DND-41 (cell line): ENCODE measurements at regions not wholly inside any gene's neighbourhood (a gene's known extent, or its start where the extent isn't known, plus 50 kb on each side); places are given as distances from the start of the nearest gene placed in this dataset.
"Not testable (repeated sequence)": the region's sequence is repeated elsewhere in the genome, so short reads cannot be mapped to it uniquely, and the experiment has no call there.

Experiments
- EZH2 ChIP-seq: IDR thresholded peaks from 3 replicates; pipeline ENCODE4 v1.6.1; 2012; ENCODE audit warnings: borderline replicate concordance, low read depth, mild to moderate bottlenecking, moderate library complexity, low read length, inconsistent platforms; ENCODE audit not compliant: severe bottlenecking
- TF ChIP-seq, protein P1 (sequence below): IDR thresholded peaks from 2 replicates; pipeline ENCODE4 v1.5.1; 2012; ENCODE audit warnings: borderline replicate concordance, low read length, moderate library complexity, mild to moderate bottlenecking; ENCODE audit not compliant: poor library complexity, severe bottlenecking; ENCODE audit errors: extremely low read depth

DNA sequence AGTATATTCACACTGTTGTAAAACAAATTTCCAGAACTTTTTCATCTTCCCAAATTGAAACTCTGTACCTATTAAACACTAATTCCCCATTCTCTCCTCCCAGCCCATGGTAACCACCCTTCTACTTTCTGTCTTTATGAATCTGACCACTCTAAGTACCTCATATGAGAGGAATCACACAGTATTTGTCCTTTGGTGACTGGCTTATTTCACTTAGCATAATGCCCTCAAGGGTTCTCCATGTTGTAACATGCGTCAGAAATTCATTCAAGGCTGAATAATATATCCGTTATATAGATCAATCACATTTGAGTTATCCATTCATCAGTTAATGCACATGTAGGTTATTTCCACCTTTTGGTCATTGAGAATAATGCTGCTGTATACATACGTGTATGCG is 162.2 kb downstream of the GOSR1 start:
- not testable (repeated sequence) for TF ChIP-seq EZH2
- TF ChIP-seq, protein P1, sequence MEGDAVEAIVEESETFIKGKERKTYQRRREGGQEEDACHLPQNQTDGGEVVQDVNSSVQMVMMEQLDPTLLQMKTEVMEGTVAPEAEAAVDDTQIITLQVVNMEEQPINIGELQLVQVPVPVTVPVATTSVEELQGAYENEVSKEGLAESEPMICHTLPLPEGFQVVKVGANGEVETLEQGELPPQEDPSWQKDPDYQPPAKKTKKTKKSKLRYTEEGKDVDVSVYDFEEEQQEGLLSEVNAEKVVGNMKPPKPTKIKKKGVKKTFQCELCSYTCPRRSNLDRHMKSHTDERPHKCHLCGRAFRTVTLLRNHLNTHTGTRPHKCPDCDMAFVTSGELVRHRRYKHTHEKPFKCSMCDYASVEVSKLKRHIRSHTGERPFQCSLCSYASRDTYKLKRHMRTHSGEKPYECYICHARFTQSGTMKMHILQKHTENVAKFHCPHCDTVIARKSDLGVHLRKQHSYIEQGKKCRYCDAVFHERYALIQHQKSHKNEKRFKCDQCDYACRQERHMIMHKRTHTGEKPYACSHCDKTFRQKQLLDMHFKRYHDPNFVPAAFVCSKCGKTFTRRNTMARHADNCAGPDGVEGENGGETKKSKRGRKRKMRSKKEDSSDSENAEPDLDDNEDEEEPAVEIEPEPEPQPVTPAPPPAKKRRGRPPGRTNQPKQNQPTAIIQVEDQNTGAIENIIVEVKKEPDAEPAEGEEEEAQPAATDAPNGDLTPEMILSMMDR, result not testable (repeated sequence)
